ENCODE measurements at regions not wholly inside any gene's neighbourhood (a gene's known extent, or its start where the extent isn't known, plus 50 kb on each side); places are given as distances from the start of the nearest gene placed in this dataset.

DNA sequence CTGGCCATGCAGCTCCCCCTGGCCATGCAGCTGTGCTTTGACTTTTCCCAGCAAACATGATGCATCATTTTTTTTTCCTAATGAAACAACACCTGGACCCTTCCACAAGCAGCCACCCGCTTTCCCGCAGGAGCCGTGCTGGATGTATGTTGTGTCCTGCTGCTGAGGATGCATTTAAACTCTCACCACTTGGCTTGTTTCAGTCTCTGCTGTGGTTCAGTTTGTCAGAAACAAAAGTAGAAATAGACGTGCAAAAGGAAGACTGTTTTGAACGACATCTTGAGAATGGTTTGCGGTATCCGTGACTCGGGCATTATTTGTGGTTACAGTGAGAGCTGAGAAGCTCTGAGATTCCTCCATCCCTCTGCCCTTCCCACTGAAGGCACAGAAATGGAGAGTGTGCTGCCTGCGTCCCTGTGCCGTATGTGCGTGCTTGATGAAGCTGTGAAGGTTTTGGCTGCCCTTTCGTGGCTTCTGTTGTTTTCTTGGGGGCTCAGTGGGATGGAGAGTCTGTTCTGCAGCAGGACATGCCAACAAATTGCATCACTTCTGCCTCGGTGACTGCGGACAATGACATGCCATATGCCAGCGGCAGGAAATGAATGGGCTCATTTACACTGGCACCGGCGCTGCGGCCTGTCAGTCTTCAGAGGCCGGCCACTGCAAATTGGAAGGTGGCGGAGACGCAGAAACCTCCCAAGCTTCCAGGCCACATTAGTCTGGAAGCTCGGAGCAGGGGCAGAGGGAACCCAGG, 417.7 kb upstream of the SALL3 start:
- POLR2A ChIA-PET, result no interaction called here

DNA sequence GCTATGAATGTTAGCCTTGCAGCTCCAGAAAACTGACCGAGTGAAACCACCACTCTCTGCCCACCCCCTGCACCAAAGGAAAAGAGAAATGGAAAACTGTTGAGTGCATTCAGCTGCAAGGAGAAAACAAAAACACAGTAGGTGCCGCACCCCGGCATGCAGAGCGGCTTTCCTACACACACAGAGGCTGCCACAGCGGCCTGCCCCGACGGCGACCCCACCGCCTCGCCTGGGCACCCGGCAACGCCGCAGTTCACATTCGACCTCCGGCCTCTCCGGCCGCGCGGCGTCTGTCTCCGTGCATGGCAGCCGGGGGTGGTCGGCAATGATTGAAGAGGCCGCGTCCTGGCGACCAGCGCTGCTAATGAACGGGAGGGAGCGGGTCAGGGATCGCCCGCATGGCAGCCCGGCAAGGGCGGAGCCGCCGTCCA, 417.1 kb upstream of the SALL3 start:
- ChIA-PET POLR2A (no interaction called here), CTCF (no interaction called here)

More for the DNA sequence above, 417.7 kb upstream of the SALL3 start:
- CTCF ChIA-PET, result no interaction called here

GRCh38 chr18:78563110-78563509, 416.5 kb upstream of the SALL3 start:
- POLR2A ChIA-PET, result no interaction called here
- CTCF ChIA-PET, result no interaction called here

DNA sequence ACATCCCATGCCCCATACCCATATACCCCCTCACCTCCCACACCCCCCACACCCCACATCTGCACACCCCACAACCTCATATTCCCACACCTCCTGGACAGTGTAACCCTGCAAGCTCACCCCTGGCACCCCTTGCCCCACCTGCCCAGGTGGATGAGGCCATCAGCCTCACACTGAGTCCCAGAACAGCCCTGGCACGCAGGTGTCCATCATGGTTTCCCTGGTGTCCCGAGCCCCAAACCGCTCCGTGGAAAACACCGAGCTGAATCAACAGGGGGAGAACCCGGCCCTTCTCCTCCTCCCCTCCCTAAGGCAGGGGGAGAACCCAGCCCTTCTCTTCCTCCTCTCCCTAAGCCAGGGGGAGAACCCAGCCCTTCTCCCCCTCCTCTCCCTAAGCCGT, 415.6 kb upstream of the SALL3 start:
- CTCF ChIA-PET, result no interaction called here
- POLR2A ChIA-PET, result no interaction called here

DNA sequence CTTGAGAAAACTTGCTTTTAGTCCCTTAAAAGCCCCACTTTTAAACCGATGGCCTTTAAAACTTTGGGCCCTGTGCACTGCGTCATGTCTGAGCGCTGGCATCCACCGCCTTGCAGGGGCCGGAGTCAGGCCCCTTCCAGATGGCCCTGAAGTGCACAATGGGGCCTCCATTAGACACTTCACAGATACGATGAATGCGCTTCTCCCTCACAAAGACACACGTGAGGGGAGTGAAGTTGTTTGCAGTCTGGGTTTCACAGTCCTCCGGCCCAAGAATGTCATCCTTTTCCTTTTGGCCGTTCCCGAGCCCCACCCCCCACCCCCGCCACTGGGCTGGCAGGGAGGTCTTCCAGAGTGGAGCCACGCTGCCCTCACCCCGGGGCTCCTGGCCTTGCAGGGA, 415.1 kb upstream of the SALL3 start:
- POLR2A ChIA-PET, result no interaction called here

GRCh38 chr18:78565240-78565639, 414.4 kb upstream of the SALL3 start:
- CTCF ChIA-PET, result no interaction called here
- POLR2A ChIA-PET, result no interaction called here

More for the DNA sequence above, 415.1 kb upstream of the SALL3 start:
- CTCF ChIA-PET, result no interaction called here

- ChIA-PET CTCF (no interaction called here), POLR2A (no interaction called here)
Measured at GRCh38 chr18:78566065-78566464, 413.6 kb upstream of the SALL3 start.

DNA sequence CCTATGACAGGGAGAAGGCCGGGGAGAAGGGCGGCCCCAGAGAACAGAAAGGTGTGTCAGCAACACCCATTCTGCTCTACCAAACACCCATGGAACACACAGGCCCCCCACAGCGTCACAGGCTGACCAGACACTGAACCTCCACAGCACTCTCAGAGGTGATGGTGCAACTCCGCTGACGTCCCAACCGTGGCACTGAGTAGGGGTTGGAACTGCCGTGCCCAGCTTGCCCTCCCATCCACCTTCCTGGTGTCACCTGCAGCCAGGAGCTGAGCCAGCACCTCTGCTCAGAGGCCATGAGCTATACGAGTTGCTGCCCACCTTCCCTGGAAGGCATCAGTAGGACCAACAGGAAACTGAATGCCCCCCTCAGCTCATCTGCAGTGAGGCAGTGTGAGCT, 412.9 kb upstream of the SALL3 start:
- POLR2A ChIA-PET, result no interaction called here

GRCh38 chr18:78571063-78571785, 408.4 kb upstream of the SALL3 start:
- CTCF ChIA-PET, result no interaction called here
- POLR2A ChIA-PET, result no interaction called here

More for the DNA sequence above, 412.9 kb upstream of the SALL3 start:
- CTCF ChIA-PET, result no interaction called here

GRCh38 chr18:78571831-78572347, 407.7 kb upstream of the SALL3 start:
- POLR2A ChIA-PET, result no interaction called here
- CTCF ChIA-PET, result no interaction called here

- ChIA-PET CTCF (no interaction called here), POLR2A (no interaction called here)
Measured at GRCh38 chr18:78573773-78574172, 405.8 kb upstream of the SALL3 start.

- POLR2A ChIA-PET, result no interaction called here
- CTCF ChIA-PET, result no interaction called here
Measured at GRCh38 chr18:78576967-78577366, 402.7 kb upstream of the SALL3 start.

- ChIA-PET POLR2A (no interaction called here), CTCF (no interaction called here)
Measured at GRCh38 chr18:78579449-78579848, 400.2 kb upstream of the SALL3 start.

GRCh38 chr18:78579854-78580577, 399.6 kb upstream of the SALL3 start:
- ChIA-PET POLR2A (no interaction called here), CTCF (no interaction called here)

DNA sequence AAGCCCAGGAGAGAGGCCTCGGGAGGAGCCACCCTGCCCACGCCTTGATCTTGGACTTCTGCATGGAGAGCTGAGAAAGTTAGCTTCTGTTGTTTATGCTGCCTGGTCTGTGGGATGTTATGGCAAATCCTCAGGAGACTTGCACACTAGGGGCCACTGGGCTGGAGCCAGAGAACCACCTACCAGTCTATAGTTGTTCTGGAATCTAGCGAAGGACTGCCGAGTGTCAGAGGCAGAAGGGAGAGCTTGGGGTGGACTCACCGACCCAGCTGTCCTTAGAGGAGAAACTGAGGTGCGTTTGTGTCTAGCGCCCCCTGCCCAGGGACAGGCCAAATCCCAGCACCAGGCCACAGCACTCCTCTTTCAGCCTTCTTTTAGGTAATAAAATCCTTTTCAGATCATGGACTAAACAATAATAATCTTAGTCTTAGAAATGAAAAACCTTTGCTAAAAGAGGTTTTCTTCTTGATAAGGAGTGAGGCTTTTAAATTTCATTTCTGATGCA, 398.7 kb upstream of the SALL3 start:
- ChIA-PET CTCF (no interaction called here), POLR2A (no interaction called here)

DNA sequence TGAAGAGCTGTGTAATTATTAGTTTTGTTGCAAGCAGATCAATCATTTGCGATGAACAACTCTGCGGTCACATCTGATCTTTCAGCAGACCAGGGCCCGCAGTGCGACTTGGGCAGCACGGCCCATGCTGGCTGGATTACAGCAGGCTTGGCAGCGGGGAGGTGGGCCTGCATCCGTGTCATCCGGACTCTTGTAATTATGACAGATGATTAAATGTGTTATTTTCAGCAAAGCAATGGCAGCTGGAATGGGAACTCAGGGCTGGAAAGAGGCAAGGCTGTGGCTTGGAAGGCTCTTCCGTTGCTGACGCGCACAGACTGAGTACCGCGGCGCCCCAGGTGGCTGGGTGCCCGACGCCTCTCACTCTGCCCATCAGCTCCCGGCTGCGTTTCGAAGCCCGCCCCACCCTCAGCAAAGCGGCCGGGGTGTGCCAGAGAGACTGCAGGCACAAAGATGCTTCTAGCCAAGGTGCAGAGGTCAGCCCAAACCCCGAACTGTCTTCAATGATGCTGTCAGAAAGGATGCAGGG, 397.4 kb upstream of the SALL3 start:
- POLR2A ChIA-PET, result no interaction called here
- CTCF ChIA-PET, result no interaction called here

DNA sequence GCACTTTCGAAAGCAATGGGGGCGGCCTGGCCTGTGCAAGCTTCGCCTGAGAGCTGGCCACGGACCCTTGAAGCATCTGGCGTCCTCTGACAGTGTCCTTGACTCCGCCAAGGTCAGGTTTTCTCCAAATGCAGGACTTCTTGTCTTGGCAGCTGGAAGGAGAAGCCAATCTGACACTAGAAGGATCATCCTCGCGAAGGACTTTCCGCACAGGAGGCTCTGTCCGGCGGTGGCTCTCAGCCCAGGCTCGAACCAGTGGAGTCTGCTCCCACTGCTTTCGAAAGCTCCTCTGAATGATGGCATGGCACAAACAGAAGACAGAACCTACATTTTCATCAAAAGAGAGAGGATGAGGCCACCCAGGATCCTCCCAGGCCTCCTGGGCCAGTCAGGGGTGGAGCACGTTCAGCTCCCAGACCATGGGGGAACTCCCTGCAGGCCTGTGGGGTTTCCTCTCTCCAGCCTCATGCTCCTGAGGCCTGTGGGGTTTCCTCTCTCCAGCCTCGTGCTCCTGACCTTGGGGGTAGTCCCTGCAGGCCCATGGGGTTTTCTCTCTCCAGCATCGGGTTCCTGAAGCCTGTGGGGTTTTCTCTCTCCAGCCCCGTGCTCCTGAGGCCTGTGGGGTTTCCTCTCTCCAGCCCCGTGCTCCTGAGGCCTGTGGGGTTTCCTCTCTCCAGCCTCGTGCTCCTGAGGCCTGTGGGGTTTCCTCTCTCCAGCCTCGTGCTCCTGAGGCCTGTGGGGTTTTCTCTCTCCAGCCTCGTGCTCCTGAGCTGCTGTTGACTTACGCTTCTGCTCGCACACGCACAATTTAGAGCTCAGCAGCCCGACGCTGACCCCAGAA, 396.5 kb upstream of the SALL3 start:
- ChIA-PET CTCF (no interaction called here), POLR2A (no interaction called here)

DNA sequence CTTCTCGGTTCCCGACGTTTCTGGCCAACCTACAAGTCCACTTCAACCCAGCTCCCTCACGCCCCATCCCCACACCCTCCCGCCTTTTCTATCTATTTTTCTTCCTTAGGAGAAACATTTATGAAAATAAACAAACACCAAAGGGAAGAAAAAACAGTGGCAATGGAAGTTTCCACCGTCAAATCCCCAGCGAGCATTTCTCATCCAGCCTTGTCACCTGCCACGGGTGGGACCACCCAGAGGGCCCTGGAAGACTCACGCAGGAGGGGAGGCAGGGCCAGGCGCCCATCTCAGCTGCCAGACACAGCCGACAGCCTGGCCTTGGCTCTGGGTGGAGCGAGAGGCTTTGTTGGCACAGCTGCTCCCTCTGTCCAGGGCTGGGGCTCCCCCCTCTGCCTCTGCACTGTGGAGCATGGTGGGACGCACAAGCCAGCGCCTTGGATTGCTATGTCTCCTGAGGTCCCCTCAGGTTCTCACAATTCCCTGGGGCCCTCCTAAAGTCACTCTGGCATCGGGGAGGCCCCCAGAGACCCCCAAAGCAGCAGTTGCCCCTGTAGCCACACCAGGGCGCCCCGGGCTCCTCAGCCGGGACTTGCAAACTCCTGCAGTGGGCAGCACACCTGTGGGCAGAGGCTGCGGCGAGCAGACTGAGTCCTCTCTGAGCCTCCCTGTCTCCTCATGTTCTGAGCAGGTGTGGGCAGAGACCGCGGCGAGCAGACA, 395.7 kb upstream of the SALL3 start:
- ChIA-PET POLR2A (no interaction called here), CTCF (no interaction called here)

GRCh38 chr18:78584459-78585022, 395.1 kb upstream of the SALL3 start:
- ChIA-PET CTCF (no interaction called here), POLR2A (no interaction called here)
